Choroid plexus epithelial cell (primary cell): ENCODE measurements at regions not wholly inside any gene's neighbourhood (a gene's known extent, or its start where the extent isn't known, plus 50 kb on each side); places are given as distances from the start of the nearest gene placed in this dataset.
A peak's percentile ranks its signal among the peaks of the same experiment; 100 is the strongest.

Experiments
- DNase-seq: peaks from one replicate; pipeline ENCODE4 v3.0.0-alpha.2; 2010; ENCODE audit warnings: low read depth
- H3K4me3 ChIP-seq: 2 replicates; pipeline ENCODE4 v1.5.1; 2011; ENCODE audit warnings: low read depth, mild to moderate bottlenecking, control low read depth, low read length, moderate library complexity
- CTCF ChIP-seq: conservative IDR thresholded peaks from 2 replicates; pipeline ENCODE4 v1.5.1; 2011; ENCODE audit warnings: low read depth, mild to moderate bottlenecking, control low read depth, inconsistent platforms, low read length, moderate library complexity

GRCh38 chr3:87423336-87423735 lies 147.0 kb upstream of the POU1F1 start:
- H3K4me3 ChIP-seq: no peak overlapping the region
- DNase-seq: no peak
- TF ChIP-seq CTCF: no peak

GRCh38 chr3:87422333-87422732 lies 145.9 kb upstream of the POU1F1 start:
- TF ChIP-seq CTCF: no peak
- H3K4me3 ChIP-seq: no peak overlapping the region
- DNase-seq: no peak

- DNase-seq: no peak
- TF ChIP-seq CTCF: no peak
- H3K4me3 ChIP-seq: no peak overlapping the region
These were observed 143.8 kb upstream of the POU1F1 start for GRCh38 chr3:87420171-87420570.

- no peak for DNase-seq
- TF ChIP-seq CTCF: no peak
These were observed 137.9 kb upstream of the POU1F1 start for GRCh38 chr3:87414271-87414670.

GRCh38 chr3:87413814-87414213 lies 137.4 kb upstream of the POU1F1 start:
- no peak for TF ChIP-seq CTCF
- peak; percentile 34 for DNase-seq
- no peak overlapping the region for H3K4me3 ChIP-seq

More at GRCh38 chr3:87414271-87414670, 137.9 kb upstream of the POU1F1 start:
- H3K4me3 ChIP-seq: no peak overlapping the region

- DNase-seq: no peak
- no peak for TF ChIP-seq CTCF
- H3K4me3 ChIP-seq: no peak overlapping the region
These were observed 133.7 kb upstream of the POU1F1 start for GRCh38 chr3:87410110-87410509.

- DNase-seq: peak; percentile 28
- no peak overlapping the region for H3K4me3 ChIP-seq
- no peak for TF ChIP-seq CTCF
These were observed 121.9 kb upstream of the POU1F1 start for GRCh38 chr3:87398168-87398801.
